HG02588 (cell line): ENCODE measurements at regions not wholly inside any gene's neighbourhood (a gene's known extent, or its start where the extent isn't known, plus 50 kb on each side); places are given as distances from the start of the nearest gene placed in this dataset.
"Not testable (repeated sequence)": the region's sequence is repeated elsewhere in the genome, so short reads cannot be mapped to it uniquely, and the experiment has no call there.

Experiments used
- ATAC-seq: cut with Tn5 transposase; IDR thresholded peaks from one replicate; pipeline ENCODE4 v1.9.1; 2021; ENCODE audit warnings: mild to moderate bottlenecking, moderate library complexity; ENCODE audit not compliant: unreplicated experiment

GRCh38 chr9:16267281-16268066 is 603.0 kb downstream of the BNC2 start:
- ATAC-seq = no peak

- no peak for ATAC-seq
These were observed 602.2 kb downstream of the BNC2 start for GRCh38 chr9:16268067-16268881.

- ATAC-seq = no peak
These were observed 598.5 kb downstream of the BNC2 start for GRCh38 chr9:16271967-16272366.

GRCh38 chr9:16272776-16273175 is 597.7 kb downstream of the BNC2 start:
- no peak for ATAC-seq

GRCh38 chr9:16275795-16276624 is 594.5 kb downstream of the BNC2 start:
- no peak for ATAC-seq

- no peak for ATAC-seq
These were observed 593.6 kb downstream of the BNC2 start for GRCh38 chr9:16276866-16277265.

- ATAC-seq = no peak
These were observed 593.0 kb downstream of the BNC2 start for GRCh38 chr9:16277471-16277960.

GRCh38 chr9:16278326-16278999 is 592.0 kb downstream of the BNC2 start:
- no peak for ATAC-seq

GRCh38 chr9:16281707-16282106 is 588.8 kb downstream of the BNC2 start:
- no peak for ATAC-seq

GRCh38 chr9:16282216-16282615 is 588.3 kb downstream of the BNC2 start:
- ATAC-seq = no peak

GRCh38 chr9:16282718-16283117 is 587.8 kb downstream of the BNC2 start:
- no peak for ATAC-seq

- no peak for ATAC-seq
These were observed 584.3 kb downstream of the BNC2 start for GRCh38 chr9:16286160-16286559.

- ATAC-seq = peak; percentile 66
These were observed 580.8 kb downstream of the BNC2 start for GRCh38 chr9:16289639-16290038.

GRCh38 chr9:16290169-16290568 is 580.3 kb downstream of the BNC2 start:
- ATAC-seq = no peak

- no peak for ATAC-seq
These were observed 578.5 kb downstream of the BNC2 start for GRCh38 chr9:16291921-16292320.

GRCh38 chr9:16293610-16294009 is 576.9 kb downstream of the BNC2 start:
- no peak for ATAC-seq

GRCh38 chr9:16294133-16294770 is 576.2 kb downstream of the BNC2 start:
- ATAC-seq = no peak

GRCh38 chr9:16294940-16295339 is 575.5 kb downstream of the BNC2 start:
- ATAC-seq = not testable (repeated sequence)

- ATAC-seq = not testable (repeated sequence)
These were observed 571.1 kb downstream of the BNC2 start for GRCh38 chr9:16299368-16299767.

GRCh38 chr9:16303506-16303905 is 567.0 kb downstream of the BNC2 start:
- no peak for ATAC-seq
